Activated CD4-positive, alpha-beta T cell treated with anti-CD3 and anti-CD28 coated beads for 4 hours (primary cell): ENCODE measurements at regions not wholly inside any gene's neighbourhood (a gene's known extent, or its start where the extent isn't known, plus 50 kb on each side); places are given as distances from the start of the nearest gene placed in this dataset.

ENCODE experiments used
- DNase-seq, 2 donors: peaks; one replicate each; pipeline ENCODE4 v3.0.0-alpha.2; 2020

GRCh38 chr22:49372530-49373288 is 455.0 kb downstream of the BRD1 start:
- no peak for DNase-seq

GRCh38 chr22:49372111-49372529 is 455.6 kb downstream of the BRD1 start:
- no peak for DNase-seq

- DNase-seq: no peak
Observed at GRCh38 chr22:49371325-49372110, 456.2 kb downstream of the BRD1 start.

GRCh38 chr22:49370627-49371301 is 456.9 kb downstream of the BRD1 start:
- DNase-seq: no peak

GRCh38 chr22:49369726-49370626 is 457.7 kb downstream of the BRD1 start:
- DNase-seq: no peak

- DNase-seq: no peak
Observed at GRCh38 chr22:49368976-49369725, 458.5 kb downstream of the BRD1 start.

- no peak for DNase-seq
Observed at GRCh38 chr22:49368221-49368975, 459.3 kb downstream of the BRD1 start.

GRCh38 chr22:49367041-49367697 is 460.5 kb downstream of the BRD1 start:
- no peak for DNase-seq

- no peak for DNase-seq
Observed at GRCh38 chr22:49366437-49366836, 461.2 kb downstream of the BRD1 start.

- no peak for DNase-seq
Observed at GRCh38 chr22:49365910-49366309, 461.8 kb downstream of the BRD1 start.

GRCh38 chr22:49365191-49365837 is 462.4 kb downstream of the BRD1 start:
- no peak for DNase-seq

GRCh38 chr22:49364398-49364797 is 463.3 kb downstream of the BRD1 start:
- no peak for DNase-seq

GRCh38 chr22:49363526-49364230 is 464.0 kb downstream of the BRD1 start:
- DNase-seq: no peak

- DNase-seq: no peak
Observed at GRCh38 chr22:49362211-49362839, 465.3 kb downstream of the BRD1 start.

GRCh38 chr22:49361164-49361563 is 466.5 kb downstream of the BRD1 start:
- DNase-seq: no peak

- no peak for DNase-seq
Observed at GRCh38 chr22:49360746-49361145, 466.9 kb downstream of the BRD1 start.

- DNase-seq: no peak
Observed at GRCh38 chr22:49359076-49359475, 468.6 kb downstream of the BRD1 start.

- no peak for DNase-seq
Observed at GRCh38 chr22:49357661-49358440, 469.8 kb downstream of the BRD1 start.
